ENCODE measurements at regions not wholly inside any gene's neighbourhood (a gene's known extent, or its start where the extent isn't known, plus 50 kb on each side); places are given as distances from the start of the nearest gene placed in this dataset.

- DNase-seq, result no peak
- Histone ChIP-seq H3K4me2 (ENCODE audit: low read depth, low read length) (no peak overlapping the region), H3K36me3 (replicated peaks; ENCODE audit: insufficient read depth, low read length) (no peaks in the 10 kb centered on the region), H3K9ac (ENCODE audit: low read length) (no peak overlapping the region), H3K9me2 (replicated peaks; ENCODE audit: insufficient read depth, low read length) (no peaks in the 10 kb centered on the region), H3K27me3 (replicated peaks; ENCODE audit: insufficient read depth, low read length) (no peaks in the 10 kb centered on the region), H2AFZ (ENCODE audit: low read length) (no peak overlapping the region), H3F3A (ENCODE audit: insufficient read depth, low read length) (no peaks in the 10 kb centered on the region), H3K4me3 (ENCODE audit: low read length) (no peak overlapping the region), H3K79me2 (ENCODE audit: low read length) (no peaks in the 10 kb centered on the region), H3K27ac (ENCODE audit: low read length) (no peak overlapping the region), H3K4me1 (ENCODE audit: low read length) (no peaks in the 10 kb centered on the region), H3K9me3 (replicated peaks; ENCODE audit: insufficient read depth, low read length) (no peaks in the 10 kb centered on the region), H4K20me1 (ENCODE audit: insufficient read depth, low read length) (no peaks in the 10 kb centered on the region)
- TF ChIP-seq EZH2phosphoT487 (IDR thresholded peaks at IDR 0.05; ENCODE audit: low read length) (no peak), EZH2 (optimal IDR thresholded peaks at IDR 0.05; ENCODE audit: low read depth, low read length) (no peak)
- TF ChIP-seq, protein P1, sequence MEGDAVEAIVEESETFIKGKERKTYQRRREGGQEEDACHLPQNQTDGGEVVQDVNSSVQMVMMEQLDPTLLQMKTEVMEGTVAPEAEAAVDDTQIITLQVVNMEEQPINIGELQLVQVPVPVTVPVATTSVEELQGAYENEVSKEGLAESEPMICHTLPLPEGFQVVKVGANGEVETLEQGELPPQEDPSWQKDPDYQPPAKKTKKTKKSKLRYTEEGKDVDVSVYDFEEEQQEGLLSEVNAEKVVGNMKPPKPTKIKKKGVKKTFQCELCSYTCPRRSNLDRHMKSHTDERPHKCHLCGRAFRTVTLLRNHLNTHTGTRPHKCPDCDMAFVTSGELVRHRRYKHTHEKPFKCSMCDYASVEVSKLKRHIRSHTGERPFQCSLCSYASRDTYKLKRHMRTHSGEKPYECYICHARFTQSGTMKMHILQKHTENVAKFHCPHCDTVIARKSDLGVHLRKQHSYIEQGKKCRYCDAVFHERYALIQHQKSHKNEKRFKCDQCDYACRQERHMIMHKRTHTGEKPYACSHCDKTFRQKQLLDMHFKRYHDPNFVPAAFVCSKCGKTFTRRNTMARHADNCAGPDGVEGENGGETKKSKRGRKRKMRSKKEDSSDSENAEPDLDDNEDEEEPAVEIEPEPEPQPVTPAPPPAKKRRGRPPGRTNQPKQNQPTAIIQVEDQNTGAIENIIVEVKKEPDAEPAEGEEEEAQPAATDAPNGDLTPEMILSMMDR (IDR thresholded peaks at IDR 0.05; ENCODE audit: low read length), result no peak
Measured at GRCh38 chr4:180225977-180226376, 2017.2 kb upstream of the TENM3 start.

- Histone ChIP-seq H3K27me3 (replicated peaks; ENCODE audit: insufficient read depth, low read length) (no peaks in the 10 kb centered on the region), H3K79me2 (ENCODE audit: low read length) (no peaks in the 10 kb centered on the region), H3K9me2 (replicated peaks; ENCODE audit: insufficient read depth, low read length) (no peaks in the 10 kb centered on the region), H3K36me3 (replicated peaks; ENCODE audit: insufficient read depth, low read length) (no peaks in the 10 kb centered on the region), H3K27ac (ENCODE audit: low read length) (no peak overlapping the region), H2AFZ (ENCODE audit: low read length) (no peak overlapping the region), H3K4me3 (ENCODE audit: low read length) (no peak overlapping the region), H3K9ac (ENCODE audit: low read length) (no peak overlapping the region), H3K9me3 (replicated peaks; ENCODE audit: insufficient read depth, low read length) (no peaks in the 10 kb centered on the region), H3K4me2 (ENCODE audit: low read depth, low read length) (no peak overlapping the region), H4K20me1 (ENCODE audit: insufficient read depth, low read length) (no peaks in the 10 kb centered on the region), H3F3A (ENCODE audit: insufficient read depth, low read length) (no peaks in the 10 kb centered on the region), H3K4me1 (ENCODE audit: low read length) (no peaks in the 10 kb centered on the region)
- TF ChIP-seq, protein P1 (IDR thresholded peaks at IDR 0.05; ENCODE audit: low read length), result no peak
- no peak for TF ChIP-seq EZH2phosphoT487 (IDR thresholded peaks at IDR 0.05; ENCODE audit: low read length)
- TF ChIP-seq EZH2 (optimal IDR thresholded peaks at IDR 0.05; ENCODE audit: low read depth, low read length), result no peak
- no peak for DNase-seq
Measured at GRCh38 chr4:180234730-180235129, 2008.5 kb upstream of the TENM3 start.

DNA sequence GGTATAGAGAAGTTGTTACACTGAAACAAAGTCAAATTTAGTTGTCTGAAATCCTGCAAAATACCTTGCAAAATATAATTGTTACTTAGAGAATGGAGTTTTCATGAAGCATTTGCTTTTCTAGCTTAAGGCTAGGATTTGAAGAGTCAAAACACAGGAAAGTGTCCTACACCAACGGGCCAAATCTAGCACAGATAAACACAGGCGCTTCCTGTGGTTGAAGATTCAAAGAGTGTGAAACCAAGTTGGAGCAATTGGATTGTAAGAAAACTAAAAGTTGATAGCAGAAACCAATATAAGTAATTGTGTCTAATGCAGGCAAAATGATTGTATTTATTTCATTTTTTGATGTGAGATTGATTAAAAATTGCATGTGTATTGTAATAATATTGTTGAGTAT, 2002.5 kb upstream of the TENM3 start:
- DNase-seq, result peak; percentile 22
- no peaks in the 10 kb centered on the region for H3K79me2 ChIP-seq (ENCODE audit: low read length)
- H4K20me1 ChIP-seq (ENCODE audit: insufficient read depth, low read length), result no peaks in the 10 kb centered on the region
- TF ChIP-seq EZH2 (optimal IDR thresholded peaks at IDR 0.05; ENCODE audit: low read depth, low read length) (no peak), EZH2phosphoT487 (IDR thresholded peaks at IDR 0.05; ENCODE audit: low read length) (no peak)
- TF ChIP-seq, protein P1 (IDR thresholded peaks at IDR 0.05; ENCODE audit: low read length), result no peak
- H3K4me1 ChIP-seq (ENCODE audit: low read length), result peaks cover 7% of the 10 kb centered on the region; the same call in 1 of the 2 replicates
- no peak overlapping the region for H2AFZ ChIP-seq (ENCODE audit: low read length)
- no peaks in the 10 kb centered on the region for H3F3A ChIP-seq (ENCODE audit: insufficient read depth, low read length)
- H3K4me3 ChIP-seq (ENCODE audit: low read length), result no peak overlapping the region
- no peak overlapping the region for H3K4me2 ChIP-seq (ENCODE audit: low read depth, low read length)
- H3K36me3 ChIP-seq (replicated peaks; ENCODE audit: insufficient read depth, low read length), result no peaks in the 10 kb centered on the region
- no peaks in the 10 kb centered on the region for H3K27me3 ChIP-seq (replicated peaks; ENCODE audit: insufficient read depth, low read length)
- H3K9ac ChIP-seq (ENCODE audit: low read length), result no peak overlapping the region
- H3K9me3 ChIP-seq (replicated peaks; ENCODE audit: insufficient read depth, low read length), result no peaks in the 10 kb centered on the region
- no peaks in the 10 kb centered on the region for H3K9me2 ChIP-seq (replicated peaks; ENCODE audit: insufficient read depth, low read length)
- H3K27ac ChIP-seq (ENCODE audit: low read length), result no peak overlapping the region

Data from MM.1S (cell line).